Activated naive CD4-positive, alpha-beta T cell (primary cell): ENCODE measurements at regions not wholly inside any gene's neighbourhood (a gene's known extent, or its start where the extent isn't known, plus 50 kb on each side); places are given as distances from the start of the nearest gene placed in this dataset.

Source experiments
- DNase-seq, 4 experiments: peaks; one replicate each; lab custom pipeline; 2025; lab: John Stamatoyannopoulos, UW

DNA sequence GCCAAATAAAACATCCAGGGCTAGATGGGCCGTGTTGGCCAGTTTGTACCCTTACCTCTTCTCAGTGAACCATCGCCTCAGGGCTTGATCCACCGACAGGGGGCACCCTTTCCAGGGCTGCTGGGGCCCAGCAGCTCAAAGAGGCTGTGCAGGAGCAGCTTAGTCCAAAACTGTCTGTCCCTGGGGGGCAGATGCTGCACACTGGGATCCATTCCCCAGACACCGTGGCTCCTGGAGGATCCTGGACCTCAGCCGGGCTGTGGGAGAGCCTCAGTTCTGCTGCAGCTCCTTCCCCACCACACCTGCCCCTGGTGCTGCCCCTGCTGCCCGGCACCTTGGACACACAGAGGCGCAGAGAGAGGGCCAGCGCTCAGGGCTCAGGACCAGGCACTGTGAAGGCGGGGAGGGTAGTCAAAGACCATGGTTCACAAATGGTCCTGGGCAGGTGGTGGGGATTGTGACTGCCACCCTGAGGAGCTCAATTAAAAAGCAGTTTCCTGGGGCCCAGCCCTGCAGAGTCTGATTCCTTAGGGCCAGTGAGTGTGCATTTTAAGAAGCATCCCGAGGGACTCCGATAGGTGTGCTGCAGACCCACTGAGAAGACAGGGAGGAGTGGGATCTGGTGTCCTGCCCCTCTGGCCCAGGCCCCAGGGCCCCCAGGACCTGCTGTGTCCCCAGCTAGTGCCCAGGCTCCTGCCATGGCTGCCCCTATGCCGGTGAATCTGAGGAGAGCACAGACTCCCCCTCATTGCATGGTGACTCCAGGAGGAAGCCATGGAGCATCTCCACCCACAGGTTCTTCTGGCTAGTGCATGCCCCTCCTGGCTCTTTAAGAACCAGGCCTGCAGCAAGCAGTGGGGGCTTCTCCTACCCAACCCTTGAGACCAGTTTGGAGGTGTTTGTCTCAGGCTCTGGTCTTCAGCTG lies 86.5 kb upstream of the PRR20G start:
- DNase-seq = no peak

DNA sequence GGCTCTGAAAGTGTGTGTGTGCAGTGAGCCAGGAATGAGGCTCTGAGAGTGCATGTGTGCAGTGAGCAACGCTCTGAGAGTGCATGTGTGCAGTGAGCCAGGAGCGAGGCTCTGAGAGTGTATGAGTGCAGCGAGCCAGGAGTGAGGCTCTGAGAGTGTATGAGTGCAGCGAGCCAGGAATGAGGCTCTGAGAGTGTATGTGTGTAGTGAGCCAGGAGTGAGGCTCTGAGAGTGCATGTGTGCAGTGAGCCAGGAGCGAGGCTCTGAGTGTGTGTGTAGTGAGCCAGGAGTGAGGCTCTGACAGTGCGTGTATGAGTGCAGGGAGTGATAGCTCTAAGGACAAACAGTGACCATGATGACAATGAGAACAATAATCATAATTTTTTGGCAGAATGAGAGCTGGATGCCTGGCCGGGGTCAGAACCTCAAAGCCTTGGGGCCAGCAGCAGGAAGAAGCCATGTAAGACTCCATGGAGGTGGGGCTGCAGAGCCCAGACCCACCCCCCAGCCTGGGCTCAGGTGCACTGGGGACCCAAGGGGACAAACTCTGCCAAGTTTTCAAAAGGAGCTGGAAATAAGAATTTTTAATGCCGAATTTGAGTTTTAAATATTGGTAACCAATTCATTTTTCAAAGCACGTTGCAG lies 85.7 kb upstream of the PRR20G start:
- DNase-seq = no peak

DNA sequence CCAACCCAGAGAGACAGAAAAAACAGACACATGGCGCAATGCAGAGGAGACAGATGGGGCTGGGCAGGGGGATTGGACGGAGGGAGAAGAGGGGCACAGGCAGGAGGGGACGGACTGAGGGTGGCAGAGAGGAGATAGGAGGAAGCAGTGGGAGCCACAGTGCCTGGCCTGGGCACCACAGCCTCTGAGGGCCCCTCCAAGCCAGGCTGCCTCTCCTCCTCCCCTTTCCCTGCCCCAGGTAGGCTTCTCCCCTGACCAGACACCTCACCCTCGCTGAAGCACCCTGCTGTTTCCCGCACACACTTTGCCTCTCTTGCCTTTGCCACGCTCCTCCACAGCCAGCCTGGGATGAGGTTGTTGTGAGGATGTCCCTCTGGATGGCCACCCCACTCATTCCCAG lies 84.0 kb upstream of the PRR20G start:
- no peak for DNase-seq

DNA sequence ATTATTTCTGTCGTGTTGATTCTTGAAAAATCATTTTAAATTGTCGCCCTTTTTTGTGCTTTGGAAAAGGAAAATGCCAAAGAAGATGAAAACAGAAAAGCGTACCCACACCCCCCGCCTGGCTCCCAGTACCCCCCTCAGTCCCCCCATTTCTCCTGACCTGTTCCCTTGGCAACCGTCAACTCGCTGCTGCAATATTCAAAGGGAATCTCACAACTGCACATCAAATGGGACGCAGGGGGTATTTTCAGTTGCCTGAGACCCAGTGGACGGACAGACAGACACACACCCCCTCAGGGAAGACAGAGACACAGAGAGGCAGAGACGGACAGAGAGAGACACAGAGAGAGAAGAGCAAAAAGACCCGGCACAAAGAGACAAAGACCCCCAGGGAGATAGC lies 83.5 kb upstream of the PRR20G start:
- DNase-seq = no peak

DNA sequence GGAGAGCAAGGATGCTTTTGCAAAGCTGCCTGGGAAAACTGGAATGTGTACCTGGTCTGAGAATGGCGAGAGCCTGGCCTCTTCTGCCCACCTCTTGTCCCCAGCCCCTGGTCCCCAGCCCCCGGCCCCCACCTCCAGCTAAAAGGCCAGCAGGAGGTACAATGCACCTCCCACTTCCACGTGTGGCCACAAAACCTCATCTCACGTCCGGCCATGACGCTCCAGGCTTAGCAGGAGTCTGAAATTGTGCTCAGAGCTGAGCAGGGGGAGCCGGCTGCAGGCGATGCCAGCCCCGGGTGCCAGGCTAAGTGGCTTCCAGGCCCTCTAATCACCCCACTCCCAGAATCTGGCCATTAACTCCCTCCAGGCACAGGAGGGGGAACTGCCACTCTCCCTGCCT lies 83.1 kb upstream of the PRR20G start:
- DNase-seq = no peak

DNA sequence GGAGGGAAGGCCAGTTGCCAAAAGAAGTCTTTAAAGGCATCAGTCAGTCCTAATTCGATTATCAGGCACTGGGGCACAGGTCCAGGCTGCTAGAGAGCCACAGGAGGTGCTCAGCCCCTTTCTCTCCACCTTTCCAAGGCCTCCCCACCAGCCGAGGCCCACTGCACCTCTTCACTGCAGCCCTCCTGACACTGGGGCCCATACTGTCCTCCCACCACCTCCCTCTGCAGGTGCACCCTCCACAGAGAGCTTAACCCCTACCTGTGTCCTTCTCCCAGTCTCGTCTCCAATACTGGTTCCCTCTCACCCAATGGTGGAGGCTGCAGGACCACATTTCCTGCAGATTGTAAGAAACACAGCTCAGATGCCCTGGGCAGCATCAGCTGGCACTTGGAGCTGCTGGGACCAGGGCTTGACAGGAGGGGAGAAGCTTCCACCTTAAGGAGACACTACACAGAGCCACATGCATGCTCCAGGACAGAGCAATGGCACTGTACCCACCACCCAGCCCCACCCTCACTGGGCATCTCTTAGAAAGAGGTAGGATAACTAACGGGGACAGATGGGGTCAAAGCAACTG lies 81.6 kb upstream of the PRR20G start:
- DNase-seq = no peak

DNA sequence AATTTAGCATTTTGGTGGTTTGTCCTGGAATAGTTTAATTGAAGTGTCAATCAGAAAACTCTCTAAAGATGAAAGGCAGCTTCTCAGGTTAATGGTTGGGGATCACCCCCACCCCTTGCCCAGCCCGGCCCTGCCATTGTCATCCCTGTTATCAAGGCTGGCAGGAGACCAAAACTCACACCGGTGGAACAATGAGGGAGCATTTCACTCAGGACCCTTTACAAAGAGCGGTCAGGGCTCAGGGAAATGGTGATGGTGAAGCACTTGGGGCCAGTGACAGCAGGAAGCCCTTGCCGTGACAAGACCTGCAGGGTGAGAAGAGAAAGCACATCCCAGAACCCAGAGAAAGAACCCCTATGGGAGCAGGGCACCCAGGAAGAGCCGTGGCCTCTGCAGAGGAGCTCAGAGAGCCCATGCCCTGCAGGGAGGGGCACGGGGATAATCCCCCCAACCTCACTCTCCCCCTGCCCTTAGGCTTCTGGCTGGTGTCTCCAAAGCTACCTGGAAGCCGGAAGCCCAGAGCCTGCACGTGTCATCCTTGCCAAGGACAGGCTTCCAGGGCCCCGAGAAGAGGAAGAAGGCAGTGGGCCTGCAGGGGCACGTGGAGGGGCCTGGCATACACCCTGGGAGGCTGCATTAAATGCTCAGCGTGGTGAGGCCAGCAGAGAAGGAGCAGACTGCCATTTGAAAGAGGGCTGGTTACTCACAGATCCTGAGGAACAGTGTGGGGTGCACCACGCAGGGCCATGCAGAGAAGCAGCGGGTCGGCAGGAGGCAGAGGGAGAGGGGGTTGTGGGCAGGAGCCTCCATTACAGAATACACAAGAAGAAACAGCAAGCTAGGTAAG lies 80.6 kb upstream of the PRR20G start:
- DNase-seq = no peak

DNA sequence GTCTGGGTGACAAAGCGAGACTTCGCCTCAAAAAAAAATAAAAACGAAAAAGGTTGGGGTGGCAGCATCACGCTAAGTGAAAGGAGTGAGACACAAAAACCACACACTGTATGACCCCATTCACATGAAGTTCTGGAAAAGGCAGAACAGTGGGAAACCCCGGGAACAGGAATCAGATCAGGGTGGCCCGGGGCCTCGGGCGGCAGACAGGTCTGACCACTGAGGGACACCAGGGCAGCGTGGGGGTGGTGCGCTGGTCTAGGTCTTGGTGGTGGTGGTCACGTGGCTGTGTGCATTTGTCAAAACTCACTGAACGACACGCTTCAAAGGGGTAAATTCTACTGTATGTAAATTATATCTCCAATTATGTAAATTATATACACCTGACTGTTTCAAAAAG lies 79.7 kb upstream of the PRR20G start:
- DNase-seq = no peak

DNA sequence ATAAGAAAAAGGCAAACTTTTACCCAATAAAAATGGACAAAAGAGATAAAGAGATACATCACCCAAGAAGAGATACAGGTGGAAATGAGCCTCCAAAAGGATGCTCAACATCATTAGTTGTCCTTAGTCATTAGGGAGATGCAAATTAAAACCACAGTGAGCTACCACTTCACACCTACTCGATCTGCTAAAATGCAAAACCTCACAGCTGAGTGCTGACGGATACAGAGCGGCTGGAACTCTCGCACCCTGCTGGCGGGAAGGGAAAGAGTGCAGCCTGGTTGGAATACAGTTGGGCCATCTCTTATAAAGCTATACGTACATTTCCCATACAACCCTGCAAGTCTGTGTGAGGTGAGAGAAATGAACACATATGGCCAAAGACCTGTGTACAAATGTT lies 78.5 kb upstream of the PRR20G start:
- DNase-seq = no peak

DNA sequence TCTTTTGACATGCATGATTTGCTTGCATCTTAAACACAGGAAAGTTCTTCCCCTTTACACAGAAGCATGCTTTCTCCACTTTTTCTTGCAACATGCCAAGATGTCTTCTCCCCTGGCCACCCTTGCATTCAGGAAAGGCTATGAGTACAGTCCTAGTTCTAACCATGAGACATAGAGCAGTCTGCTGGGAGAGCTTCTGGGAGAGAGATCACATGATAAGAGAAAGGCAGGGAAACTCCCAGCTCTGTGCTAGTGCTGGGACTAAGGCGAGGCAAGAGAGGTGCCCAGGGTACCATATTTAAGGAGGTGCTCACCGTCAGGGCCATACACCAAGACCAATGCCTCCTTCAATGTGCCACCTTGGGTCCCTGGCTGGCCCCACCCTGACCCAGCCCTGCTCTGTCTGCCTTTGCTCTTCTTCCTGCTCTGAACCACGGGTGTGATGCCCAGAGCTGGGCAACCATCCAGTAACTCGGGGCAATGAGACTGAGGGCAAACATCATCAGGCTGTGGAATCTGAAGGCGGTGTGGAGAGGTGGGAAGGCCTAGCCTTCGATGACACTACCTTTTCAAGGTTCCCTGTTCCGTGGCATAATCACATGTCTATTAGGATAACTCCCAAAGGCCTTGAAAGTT lies 77.4 kb upstream of the PRR20G start:
- no peak for DNase-seq

DNA sequence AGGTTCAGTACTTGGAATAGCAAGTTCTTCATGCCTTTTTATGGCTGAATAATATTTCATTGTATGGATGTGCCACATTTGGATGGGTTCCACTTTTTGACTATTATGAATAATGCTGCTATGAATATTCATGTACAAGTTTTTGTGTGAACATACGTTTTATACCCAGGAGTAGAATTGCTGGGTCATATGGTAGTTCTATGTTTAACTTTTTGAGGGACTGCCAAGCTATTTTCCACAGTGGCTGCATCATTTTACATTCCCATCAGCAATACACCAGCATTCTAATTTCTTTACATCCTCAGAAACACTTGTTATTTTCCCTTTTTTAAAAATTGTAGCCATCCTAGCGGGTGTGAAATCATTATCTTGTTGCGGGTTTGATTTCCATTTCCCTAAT lies 76.0 kb upstream of the PRR20G start:
- DNase-seq = no peak

DNA sequence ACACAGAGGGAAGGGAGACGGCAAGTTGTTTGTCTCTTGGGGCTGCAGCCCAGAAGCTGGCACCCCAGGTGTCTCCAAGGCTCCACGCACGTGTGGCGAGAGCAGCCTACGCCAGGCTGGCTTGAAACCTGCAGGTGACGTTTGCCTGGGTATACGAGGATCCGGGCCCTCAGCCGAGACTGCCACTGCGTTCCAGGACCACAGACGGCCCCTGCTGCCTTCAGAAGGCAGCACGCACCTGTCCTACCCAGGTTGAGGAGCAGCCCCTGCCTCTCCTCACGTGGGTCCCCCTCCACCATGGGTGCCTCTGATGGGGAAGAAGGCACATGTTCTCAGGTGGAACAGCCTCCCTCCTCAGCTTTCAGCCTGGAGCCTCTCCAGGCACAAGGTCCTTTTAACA lies 75.3 kb upstream of the PRR20G start:
- DNase-seq = no peak

DNA sequence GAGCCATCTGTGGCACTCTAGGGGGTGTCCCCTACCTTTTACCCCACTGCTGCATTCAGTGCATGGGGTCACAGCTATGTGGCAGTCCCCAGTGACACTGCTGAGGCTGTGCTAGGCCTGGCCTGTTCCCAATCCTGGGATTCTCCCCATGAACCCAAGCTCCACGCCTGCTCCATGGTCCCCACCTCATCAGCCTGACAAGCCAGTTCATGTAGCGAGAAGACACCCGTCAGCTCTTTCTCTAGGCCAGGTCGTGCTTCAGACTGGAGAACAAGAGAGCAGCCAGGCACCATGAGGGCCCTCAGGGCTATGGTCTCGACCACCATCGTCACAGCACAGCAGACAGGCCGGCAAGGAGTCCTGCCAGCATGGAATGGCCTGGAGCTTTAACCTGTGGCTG lies 72.8 kb upstream of the PRR20G start:
- no peak for DNase-seq

DNA sequence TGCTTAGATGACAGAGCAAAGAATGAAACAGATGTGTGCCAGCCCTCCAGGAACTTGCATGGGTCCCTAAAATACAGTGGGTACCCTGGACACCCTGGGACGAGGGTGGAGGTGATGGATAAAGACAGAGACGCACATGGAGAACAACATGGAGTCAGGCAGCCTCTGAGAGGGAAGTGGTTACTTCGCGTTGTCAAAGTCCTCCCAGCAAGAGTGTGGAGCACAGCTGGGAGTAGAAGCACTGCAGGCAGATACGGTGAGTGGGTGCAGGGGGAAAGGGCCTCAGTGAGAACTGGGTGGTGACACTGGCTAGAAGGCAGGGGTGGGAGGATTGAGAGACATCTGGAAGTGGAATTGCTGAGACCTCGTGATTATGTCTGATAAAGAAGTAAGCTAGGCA lies 70.8 kb upstream of the PRR20G start:
- DNase-seq = no peak

DNA sequence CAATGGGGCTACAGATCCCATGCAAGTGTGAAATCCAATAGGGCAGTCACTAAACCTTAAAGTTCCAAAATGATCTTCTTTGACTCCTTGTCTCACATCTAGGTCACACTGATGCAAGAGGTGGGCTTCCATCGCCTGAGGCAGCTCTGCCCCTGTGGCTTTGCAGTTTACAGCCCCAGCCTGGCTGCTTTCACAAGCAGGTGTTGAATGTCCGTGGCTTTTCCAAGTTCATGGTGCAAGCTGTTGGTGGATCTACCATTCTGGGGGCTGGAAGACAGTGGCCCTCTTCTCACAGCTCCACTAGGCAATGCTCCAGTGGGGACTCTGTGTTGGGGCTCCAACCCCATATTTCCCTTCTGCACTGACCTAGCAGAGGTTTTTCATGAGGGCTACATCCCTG lies 68.5 kb upstream of the PRR20G start:
- DNase-seq = no peak

DNA sequence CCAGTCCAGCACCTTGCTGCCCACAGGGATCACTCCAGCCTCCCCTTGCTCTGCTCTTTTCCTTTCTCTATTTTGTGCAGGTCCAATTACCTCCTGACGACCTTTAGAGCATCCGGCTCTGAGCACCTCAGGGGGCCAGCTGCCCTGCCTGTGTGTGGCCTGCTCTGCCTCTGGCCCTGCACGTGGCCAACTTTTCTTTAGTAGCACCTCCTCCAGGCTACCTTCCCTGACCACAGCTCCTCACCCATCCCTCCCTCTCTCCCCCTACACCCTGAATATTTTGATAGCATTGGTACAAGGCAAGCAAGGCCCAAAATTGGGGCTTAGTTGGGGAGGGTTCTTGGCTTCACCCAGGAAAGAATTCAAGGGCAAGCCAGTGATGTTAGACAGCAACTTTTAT lies 66.9 kb upstream of the PRR20G start:
- no peak for DNase-seq

DNA sequence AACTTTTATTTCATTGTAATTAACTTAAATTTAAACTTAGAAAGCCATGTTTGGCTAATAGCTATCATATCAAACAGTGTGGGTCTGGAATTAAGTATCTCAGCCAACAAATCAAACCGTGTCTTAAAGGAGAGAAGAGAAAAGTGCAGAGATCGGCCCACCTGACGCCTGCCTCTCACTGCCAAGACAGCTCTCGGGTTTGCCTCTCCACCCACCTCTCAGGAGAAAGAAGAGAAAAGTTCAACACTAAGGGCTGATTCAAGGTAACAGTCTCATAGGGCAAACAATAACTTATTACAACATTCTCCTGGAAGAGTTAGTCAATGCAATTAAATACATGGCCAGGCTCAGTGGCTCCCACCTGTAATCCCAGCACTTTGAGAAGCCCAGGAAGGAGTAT lies 64.8 kb upstream of the PRR20G start:
- DNase-seq = no peak

DNA sequence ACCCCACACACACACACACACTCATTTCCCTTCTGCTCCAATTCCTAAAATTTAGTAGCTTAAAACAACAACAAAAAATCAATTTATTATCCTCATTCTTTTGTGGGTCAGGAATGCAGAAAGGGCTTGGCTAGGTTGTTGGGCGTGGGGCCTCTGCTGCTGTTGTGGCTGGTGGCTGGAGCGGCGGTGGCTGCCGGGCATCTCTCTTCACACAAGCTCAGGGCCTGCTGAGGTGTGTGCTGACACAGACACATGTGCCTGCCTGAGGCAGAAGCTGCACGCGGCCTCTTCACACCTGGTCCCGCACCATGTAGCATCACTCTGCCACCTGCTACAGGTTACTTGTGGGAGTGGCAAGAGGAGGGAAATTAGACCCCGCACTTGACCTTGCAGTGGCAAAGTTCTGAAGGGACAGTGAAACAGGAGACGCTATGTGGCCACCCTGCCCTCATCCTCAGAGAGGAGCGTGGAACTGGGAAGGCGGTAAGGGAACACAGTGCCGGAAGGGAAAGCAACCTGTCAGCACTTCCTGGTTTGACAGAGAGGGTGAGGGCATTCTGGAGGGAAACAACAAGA lies 64.0 kb upstream of the PRR20G start:
- DNase-seq = no peak

DNA sequence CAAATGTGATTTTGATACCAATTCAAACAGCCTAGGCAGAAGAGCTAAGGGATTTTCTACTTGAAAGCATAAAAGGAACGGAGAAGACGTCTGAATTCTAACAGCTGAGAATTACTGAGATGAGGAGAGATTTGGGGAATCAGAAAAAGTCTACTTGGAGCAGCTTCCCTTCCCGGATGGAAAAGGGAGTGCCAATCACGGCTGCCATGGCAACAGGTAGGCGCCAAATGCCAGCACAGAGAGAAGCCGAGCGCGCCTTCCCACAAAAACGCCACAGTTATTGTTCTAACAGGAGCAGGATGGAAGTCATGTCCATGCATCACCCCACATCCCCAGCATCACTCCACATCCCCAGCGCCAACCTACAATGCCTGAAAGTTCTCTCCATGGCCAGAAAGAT lies 63.5 kb upstream of the PRR20G start:
- DNase-seq = no peak

DNA sequence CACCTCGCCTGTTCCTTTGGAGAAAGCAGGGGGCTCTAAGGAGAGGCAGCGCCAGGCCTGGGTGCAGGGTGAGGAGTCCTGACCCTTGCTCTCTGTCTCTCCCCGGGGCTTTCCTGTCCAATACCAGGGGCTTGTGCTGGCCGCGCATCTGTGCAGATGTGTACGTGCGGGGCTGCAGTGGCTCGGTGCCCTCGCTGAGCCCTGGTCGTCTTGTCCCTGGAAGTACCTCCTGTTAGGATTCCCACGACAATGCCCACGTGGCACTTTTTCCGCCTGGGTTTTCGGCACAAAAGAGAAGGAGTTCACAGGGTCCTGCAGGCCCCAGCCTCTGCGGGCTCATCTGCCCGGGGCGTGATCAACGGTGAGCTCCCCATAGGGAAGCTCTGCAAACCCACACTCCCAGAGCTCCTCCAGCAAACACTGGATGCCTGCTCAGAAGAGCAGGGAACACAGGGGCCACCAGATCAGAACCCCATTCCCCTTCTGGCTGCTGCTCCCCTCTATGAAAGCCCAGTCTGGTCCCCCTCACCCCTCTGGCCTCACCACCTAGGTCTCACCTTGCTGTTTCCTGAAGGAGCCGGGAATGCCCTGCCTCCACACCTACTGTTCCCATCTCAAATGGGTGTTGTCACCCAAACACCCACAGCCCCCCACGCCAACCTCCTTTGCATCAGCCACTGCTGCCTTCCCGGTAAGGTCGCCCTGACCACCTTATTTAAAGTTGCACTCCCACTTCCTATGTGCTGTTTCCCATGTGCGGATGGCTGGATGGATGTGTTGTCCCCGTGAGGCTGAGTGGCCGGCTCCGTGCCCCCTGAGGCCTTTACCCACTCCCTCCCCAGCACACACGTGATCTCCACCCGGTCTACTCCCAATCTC lies 62.6 kb upstream of the PRR20G start:
- no peak for DNase-seq
